Keratinocyte (primary cell): ENCODE measurements at regions not wholly inside any gene's neighbourhood (a gene's known extent, or its start where the extent isn't known, plus 50 kb on each side); places are given as distances from the start of the nearest gene placed in this dataset.

ENCODE experiments used
- DNase-seq: peaks from one replicate; pipeline ENCODE4 v3.0.0-alpha.2; 2011; ENCODE audit warnings: low read depth, missing footprints, low spot score
- FAIRE-seq: peaks from 2 replicates; lab custom pipeline; 2011; peaks lifted over from hg19 to GRCh38; lab: Jason Lieb, UNC
- H2AFZ ChIP-seq: 2 replicates; pipeline ENCODE4 v1.6.0; 2012; ENCODE audit warnings: low read length, control low read depth, inconsistent platforms; ENCODE audit not compliant: control insufficient read depth
- H3K27ac ChIP-seq: 2 replicates; pipeline ENCODE4 v1.5.1; 2011; ENCODE audit warnings: low read length; ENCODE audit not compliant: control insufficient read depth, insufficient read depth
- H3K27me3 ChIP-seq: 3 replicates; pipeline ENCODE4 v1.6.0; 2011; ENCODE audit warnings: low read length; ENCODE audit not compliant: control insufficient read depth, insufficient read depth; ENCODE audit errors: extremely low read depth
- H3K36me3 ChIP-seq, 2 experiments: 2 replicates in 1 of 2; 3 replicates in 1 of 2; pipeline ENCODE4 v1.5.1; 2011; ENCODE audit warnings: low read length in 2 of 2, mild to moderate bottlenecking in 1 of 2; ENCODE audit not compliant: control insufficient read depth in 2 of 2, insufficient read depth in 2 of 2; ENCODE audit errors: extremely low read depth in 1 of 2
- H3K4me1 ChIP-seq: 3 replicates; pipeline ENCODE4 v1.5.1; 2011; ENCODE audit warnings: low read length; ENCODE audit not compliant: control insufficient read depth, insufficient read depth; ENCODE audit errors: extremely low read depth
- H3K4me2 ChIP-seq: 3 replicates; pipeline ENCODE4 v1.6.0; 2011; ENCODE audit warnings: low read depth, low read length; ENCODE audit not compliant: control insufficient read depth, insufficient read depth; ENCODE audit errors: extremely low read depth
- H3K4me3 ChIP-seq, 3 experiments: fragments of 200-600 bp in 1 of 3; sonication (generic) in 1 of 3; 2 replicates in 2 of 3; 3 replicates in 1 of 3; pipeline ENCODE4 v1.5.1; 2011 to 2016; ENCODE audit warnings: low read length in 3 of 3, mild to moderate bottlenecking in 3 of 3, control low read depth in 2 of 3, inconsistent platforms in 1 of 3, low read depth in 1 of 3, mixed read lengths in 1 of 3, mixed run types in 1 of 3, moderate library complexity in 1 of 3; ENCODE audit not compliant: control insufficient read depth in 2 of 3, insufficient read depth in 2 of 3; ENCODE audit errors: extremely low read depth in 1 of 3
- H3K79me2 ChIP-seq: 2 replicates; pipeline ENCODE4 v1.6.0; 2012; ENCODE audit warnings: low read length; ENCODE audit not compliant: control insufficient read depth, insufficient read depth
- H3K9ac ChIP-seq: 3 replicates; pipeline ENCODE4 v1.6.0; 2011; ENCODE audit warnings: low read length; ENCODE audit not compliant: control insufficient read depth, insufficient read depth; ENCODE audit errors: extremely low read depth
- H3K9me1 ChIP-seq: 3 replicates; pipeline ENCODE4 v1.6.0; 2011; ENCODE audit warnings: low read length; ENCODE audit not compliant: control insufficient read depth, insufficient read depth; ENCODE audit errors: extremely low read depth
- H3K9me3 ChIP-seq: 2 replicates; pipeline ENCODE4 v1.5.1; 2012; ENCODE audit warnings: low read depth, low read length; ENCODE audit not compliant: control insufficient read depth
- H4K20me1 ChIP-seq: 3 replicates; pipeline ENCODE4 v1.6.0; 2011; ENCODE audit warnings: low read length; ENCODE audit not compliant: control insufficient read depth, insufficient read depth; ENCODE audit errors: extremely low read depth
- CTCF ChIP-seq, 3 experiments: IDR thresholded peaks in 1 of 3; conservative IDR thresholded peaks in 1 of 3; optimal IDR thresholded peaks in 1 of 3; 2 replicates in 2 of 3; 3 replicates in 1 of 3; pipeline versions ENCODE3 to v1.5.1; 2011; ENCODE audit warnings: low read length in 3 of 3, mild to moderate bottlenecking in 3 of 3, moderate library complexity in 2 of 3, control low read depth in 1 of 3, inconsistent platforms in 1 of 3; ENCODE audit not compliant: insufficient read depth in 2 of 3; ENCODE audit errors: extremely low read depth in 1 of 3
- EZH2 ChIP-seq: IDR thresholded peaks from one replicate; pipeline ENCODE4 v1.6.1; 2012; ENCODE audit warnings: inconsistent platforms, mild to moderate bottlenecking, low read length, moderate library complexity
- dilution Hi-C: fragments of 300-500 bp; cut with MboI; formaldehyde crosslinking; loops from one replicate; pipeline ENCODE4 v1.7.0; 2020; ENCODE audit warnings: low sequenced_read_pairs; ENCODE audit not compliant: extremely low pct_ligation_motif_present

GRCh38 chr1:222023025-222023424, 281.1 kb upstream of the DUSP10 start:
- Histone ChIP-seq H3K4me1 (no peaks in the 10 kb centered on the region), H2AFZ (no peak overlapping the region), H3K36me3 (no peaks in the 10 kb centered on the region), H3K9me1 (no peaks in the 10 kb centered on the region), H3K4me3 (no peak overlapping the region), H3K79me2 (no peaks in the 10 kb centered on the region), H3K27me3 (no peaks in the 10 kb centered on the region), H3K9me3 (no peaks in the 10 kb centered on the region), H3K27ac (no peak overlapping the region), H3K4me2 (no peak overlapping the region), H4K20me1 (no peaks in the 10 kb centered on the region), H3K9ac (no peak overlapping the region)
- no peak for TF ChIP-seq CTCF (optimal IDR thresholded peaks at IDR 0.05 in 1 of 3, IDR thresholded peaks at IDR 0.05 in 1 of 3, conservative IDR thresholded peaks at IDR 0.05 in 1 of 3; ENCODE audit: extremely low read depth in 1 of 3, insufficient read depth in 2 of 3, low read length in 3 of 3)
- TF ChIP-seq EZH2 = no peak
- FAIRE-seq = no peak
- no peak for DNase-seq
- dilution Hi-C loops = no loop called here

- Histone ChIP-seq H3K4me2 (no peak overlapping the region), H3K27me3 (no peaks in the 10 kb centered on the region), H3K4me1 (no peaks in the 10 kb centered on the region), H3K9me1 (no peaks in the 10 kb centered on the region), H2AFZ (no peak overlapping the region), H3K9me3 (no peaks in the 10 kb centered on the region), H3K36me3 (no peaks in the 10 kb centered on the region), H3K9ac (no peak overlapping the region), H3K4me3 (no peak overlapping the region), H3K27ac (no peak overlapping the region), H4K20me1 (no peaks in the 10 kb centered on the region), H3K79me2 (no peaks in the 10 kb centered on the region)
- FAIRE-seq = no peak
- dilution Hi-C loops = no loop called here
- DNase-seq = no peak
- no peak for TF ChIP-seq CTCF (optimal IDR thresholded peaks at IDR 0.05 in 1 of 3, IDR thresholded peaks at IDR 0.05 in 1 of 3, conservative IDR thresholded peaks at IDR 0.05 in 1 of 3; ENCODE audit: extremely low read depth in 1 of 3, insufficient read depth in 2 of 3, low read length in 3 of 3)
- TF ChIP-seq EZH2 = no peak
Observed at GRCh38 chr1:222021129-222021528, 279.2 kb upstream of the DUSP10 start.
